HCT116 (cell line): ENCODE measurements at regions not wholly inside any gene's neighbourhood (a gene's known extent, or its start where the extent isn't known, plus 50 kb on each side); places are given as distances from the start of the nearest gene placed in this dataset.

ENCODE experiments used
- ATAC-seq: fragments of 200-7000 bp; cut with Tn5 transposase; 2 replicates; pipeline ENCODE4 v1.9.1; 2020; ENCODE audit warnings: mild to moderate bottlenecking, moderate library complexity
- BruUV-seq: library from RNA; stranded (reverse); fragments of 400-500 nt; replicated peaks from 2 replicates; lab custom pipeline; 2021; lab: Mats Ljungman, UMichigan
- CTCF ChIA-PET: fragments of 300-600 bp; sonication (Branson Sonifier 250); formaldehyde crosslinking; loops from one replicate; lab custom pipeline; 2021; ENCODE audit warnings: antibody characterized with exemption; lab: Charles Lee
- POLR2A ChIA-PET: fragments of 300-600, 350-600 bp; sonication (Branson Sonifier 250); formaldehyde crosslinking; loops from one replicate; lab custom pipeline; 2021; ENCODE audit warnings: antibody characterized with exemption; lab: Charles Lee
- RAD21 ChIA-PET, 2 experiments: fragments of 300-600 bp; sonication (Branson Sonifier 250); formaldehyde crosslinking; loops; one replicate each; lab custom pipeline; 2023; ENCODE audit warnings: low total read pairs in 2 of 2; ENCODE audit not compliant: uncharacterized antibody in 2 of 2, unreplicated experiment in 2 of 2, low non-redundant PET in 1 of 2; lab: Charles Lee
- DNase-seq: peaks from one replicate; pipeline ENCODE4 v3.0.0-alpha.2; 2010; ENCODE audit warnings: low read depth, low spot score
- H2AFZ ChIP-seq: fragments of 200-600 bp; shearing (Covaris generic), sonication (generic); 2 replicates; pipeline ENCODE4 v1.6.1; 2017; ENCODE audit warnings: low read depth, mixed run types, mixed read lengths, antibody characterized with exemption, low read length; ENCODE audit not compliant: poor library complexity, severe bottlenecking
- H3K27ac ChIP-seq: 2 replicates; pipeline ENCODE4 v1.5.1; 2012; ENCODE audit warnings: low read depth, low read length
- H3K27me3 ChIP-seq: fragments of 200-600 bp; sonication (generic); 2 replicates; pipeline ENCODE4 v1.6.1; 2016; ENCODE audit warnings: mixed run types, low read length, mixed read lengths; ENCODE audit not compliant: insufficient read depth
- H3K36me3 ChIP-seq, 2 experiments: fragments of 200-500 bp in 1 of 2; fragments of 200-600 bp in 1 of 2; sonication (Bioruptor generic) in 1 of 2; sonication (generic) in 1 of 2; 2 replicates each; pipeline versions ENCODE4 v1.5.1 to v1.6.1; 2014 to 2016; ENCODE audit warnings: low read length in 2 of 2, inconsistent platforms in 1 of 2, mixed read lengths in 1 of 2, mixed run types in 1 of 2; ENCODE audit not compliant: insufficient read depth in 2 of 2, control insufficient read depth in 1 of 2
- H3K4me1 ChIP-seq, 2 experiments: fragments of 200-600 bp in 1 of 2; sonication (generic) in 1 of 2; 2 replicates each; pipeline versions ENCODE4 v1.5.1 to v1.6.1; 2012 to 2017; ENCODE audit warnings: low read length in 2 of 2, inconsistent platforms in 1 of 2, mild to moderate bottlenecking in 1 of 2, mixed read lengths in 1 of 2, mixed run types in 1 of 2, moderate library complexity in 1 of 2; ENCODE audit not compliant: insufficient read depth in 2 of 2, control insufficient read depth in 1 of 2
- H3K4me2 ChIP-seq: fragments of 200-600 bp; sonication (generic); 2 replicates; pipeline ENCODE4 v1.6.1; 2017; ENCODE audit warnings: mixed run types, low read length, mixed read lengths
- H3K4me3 ChIP-seq, 2 experiments: fragments of 200-600 bp in 1 of 2; sonication (generic) in 1 of 2; replicated peaks in 1 of 2; 2 replicates each; pipeline ENCODE4 v1.5.1; 2011 to 2016; ENCODE audit warnings: low read length in 2 of 2, control low read depth in 1 of 2, low read depth in 1 of 2, mild to moderate bottlenecking in 1 of 2, mixed read lengths in 1 of 2, mixed run types in 1 of 2
- H3K79me2 ChIP-seq: fragments of 200-600 bp; sonication (generic); 2 replicates; pipeline ENCODE4 v1.6.1; 2017; ENCODE audit warnings: mild to moderate bottlenecking, mixed run types, low read length, moderate library complexity, mixed read lengths; ENCODE audit not compliant: insufficient read depth
- H3K9ac ChIP-seq: fragments of 200-600 bp; sonication (generic); 2 replicates; pipeline ENCODE4 v1.6.1; 2016; ENCODE audit warnings: low read length, mixed read lengths
- H3K9me2 ChIP-seq: fragments of 200-600 bp; sonication (generic), shearing (Covaris generic); 2 replicates; pipeline ENCODE4 v1.6.1; 2017; ENCODE audit warnings: mixed run types, mild to moderate bottlenecking, moderate library complexity; ENCODE audit not compliant: insufficient read depth
- H3K9me3 ChIP-seq, 2 experiments: fragments of 200-500 bp in 1 of 2; fragments of 200-600 bp in 1 of 2; sonication (Bioruptor generic) in 1 of 2; sonication (generic) in 1 of 2; 2 replicates each; pipeline ENCODE4 v1.6.1; 2014 to 2017; ENCODE audit warnings: low read length in 2 of 2, mixed read lengths in 2 of 2, inconsistent platforms in 1 of 2, low read depth in 1 of 2, mild to moderate bottlenecking in 1 of 2, mixed run types in 1 of 2, moderate library complexity in 1 of 2; ENCODE audit not compliant: control insufficient read depth in 1 of 2, insufficient read depth in 1 of 2
- H4K20me1 ChIP-seq: fragments of 200-600 bp; sonication (generic), shearing (Covaris generic); 2 replicates; pipeline ENCODE4 v1.6.1; 2017; ENCODE audit warnings: mixed run types, mild to moderate bottlenecking, moderate library complexity; ENCODE audit not compliant: insufficient read depth
- ATF3 ChIP-seq: IDR thresholded peaks from 2 replicates; pipeline ENCODE4 v1.6.1; 2012
- CBX3 ChIP-seq: IDR thresholded peaks from 2 replicates; pipeline ENCODE4 v1.6.1; 2012; ENCODE audit warnings: low read depth
- CEBPB ChIP-seq: IDR thresholded peaks from 2 replicates; pipeline ENCODE4 v1.6.1; 2012; ENCODE audit warnings: low read depth
- CTCF ChIP-seq, 3 experiments: fragments of 200-600 bp in 1 of 3; sonication (generic) in 1 of 3; IDR thresholded peaks in 2 of 3; conservative IDR thresholded peaks in 1 of 3; 2 replicates each; pipeline ENCODE4 v1.5.1; 2012 to 2017; ENCODE audit warnings: low read depth in 2 of 3, low read length in 2 of 3, antibody characterized with exemption in 1 of 3, borderline replicate concordance in 1 of 3, control low read depth in 1 of 3, mild to moderate bottlenecking in 1 of 3, mixed read lengths in 1 of 3, mixed run types in 1 of 3, moderate library complexity in 1 of 3; ENCODE audit not compliant: insufficient read depth in 1 of 3
- EGR1 ChIP-seq: IDR thresholded peaks from 2 replicates; pipeline ENCODE4 v1.6.1; 2012; ENCODE audit warnings: low read depth
- ELF1 ChIP-seq: IDR thresholded peaks from 2 replicates; pipeline ENCODE4 v1.6.1; 2012; ENCODE audit warnings: low read depth, borderline replicate concordance
- EZH2 ChIP-seq: fragments of 200-600 bp; sonication (generic); IDR thresholded peaks from 2 replicates; pipeline ENCODE4 v1.6.1; 2017; ENCODE audit warnings: antibody characterized with exemption, mixed run types
- EZH2phosphoT487 ChIP-seq: fragments of 200-600 bp; IDR thresholded peaks from 2 replicates; pipeline ENCODE4 v1.6.1; 2018; ENCODE audit warnings: antibody characterized with exemption, borderline replicate concordance
- FOSL1 ChIP-seq: IDR thresholded peaks from 2 replicates; pipeline ENCODE4 v1.6.1; 2012; ENCODE audit warnings: low read depth
- JUND ChIP-seq: IDR thresholded peaks from 2 replicates; pipeline ENCODE4 v1.6.1; 2012
- POLR2A ChIP-seq: IDR thresholded peaks from 2 replicates; pipeline ENCODE4 v1.7.0; 2011; ENCODE audit warnings: borderline replicate concordance; ENCODE audit not compliant: insufficient read depth, insufficient read length; ENCODE audit errors: extremely low read depth
- POLR2AphosphoS5 ChIP-seq: IDR thresholded peaks from 2 replicates; pipeline ENCODE4 v1.6.1; 2011; ENCODE audit warnings: mild to moderate bottlenecking, low read depth, low read length, moderate library complexity
- RAD21 ChIP-seq: IDR thresholded peaks from 2 replicates; pipeline ENCODE4 v1.6.1; 2012; ENCODE audit warnings: low read depth, mild to moderate bottlenecking
- SRF ChIP-seq: IDR thresholded peaks from 2 replicates; pipeline ENCODE4 v1.6.1; 2012; ENCODE audit warnings: low read depth
- ZFX ChIP-seq: fragments of 450-650 bp; IDR thresholded peaks from 2 replicates; pipeline ENCODE4 v1.6.1; 2017
- ZNF274 ChIP-seq: fragments of 200-500 bp; sonication (Bioruptor generic); IDR thresholded peaks from 2 replicates; pipeline ENCODE4 v1.6.1; 2014; ENCODE audit warnings: mild to moderate bottlenecking, low read depth, low read length, inconsistent platforms
- intact Hi-C: fragments of 100-400 bp; cut with micrococcal nuclease; formaldehyde crosslinking; loops from 2 replicates; pipeline ENCODE4 v1.10.0; 2022
- TF ChIP-seq, protein P1 (sequence below): IDR thresholded peaks from 2 replicates; pipeline ENCODE4 v1.6.1; 2011; ENCODE audit warnings: mild to moderate bottlenecking, low read length, moderate library complexity; ENCODE audit not compliant: insufficient replicate concordance; ENCODE audit errors: extremely low read depth
- TF ChIP-seq, protein P2 (sequence below): IDR thresholded peaks from 2 replicates; pipeline ENCODE4 v1.6.1; 2012; ENCODE audit warnings: low read depth

DNA sequence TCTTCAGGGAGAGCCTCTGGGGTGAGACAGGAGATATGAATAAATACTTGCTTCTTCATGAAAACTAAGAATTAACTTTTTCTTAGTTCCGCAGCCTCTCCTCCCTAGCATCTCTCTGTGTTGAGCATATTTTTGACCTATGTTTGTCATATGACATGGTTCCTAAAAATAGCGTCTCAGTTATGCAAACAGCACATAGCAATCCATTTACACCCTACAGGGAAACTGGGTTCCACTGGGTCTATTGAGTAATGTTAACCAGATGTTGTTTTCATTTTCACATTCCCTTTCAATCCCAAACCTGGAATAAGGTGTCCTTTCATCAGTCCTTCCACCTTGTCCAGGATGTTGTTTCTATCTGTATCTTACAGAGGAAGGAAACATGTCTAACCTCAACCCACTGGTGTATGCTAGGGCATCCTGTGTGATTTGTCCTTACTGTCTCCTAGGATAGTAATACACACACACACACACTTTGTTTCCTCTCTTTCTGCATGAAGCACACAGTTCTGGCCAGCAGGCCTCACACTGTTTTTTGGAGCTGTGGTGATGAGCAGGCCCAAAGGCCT, 1543.5 kb downstream of the AACS start:
- Histone ChIP-seq H3K4me2 (no peak overlapping the region), H2AFZ (no peak overlapping the region)
- TF ChIP-seq CEBPB = no peak
- TF ChIP-seq ATF3 = no peak
- no peak for TF ChIP-seq FOSL1
- TF ChIP-seq CTCF (IDR thresholded peaks at IDR 0.05 in 2 of 3, conservative IDR thresholded peaks at IDR 0.05 in 1 of 3; ENCODE audit: borderline replicate concordance in 1 of 3, insufficient read depth in 1 of 3, low read depth in 2 of 3, low read length in 2 of 3) = no peak
- TF ChIP-seq SRF = no peak
- no peak for TF ChIP-seq EZH2phosphoT487
- TF ChIP-seq EZH2 = no peak
- TF ChIP-seq ZNF274 = no peak
- no peak for TF ChIP-seq RAD21
- TF ChIP-seq CBX3 = no peak
- no peak for TF ChIP-seq ELF1
- no peak for TF ChIP-seq JUND
- TF ChIP-seq POLR2A = no peak
- TF ChIP-seq EGR1 = no peak
- no peak for TF ChIP-seq POLR2AphosphoS5
- TF ChIP-seq, protein P1, sequence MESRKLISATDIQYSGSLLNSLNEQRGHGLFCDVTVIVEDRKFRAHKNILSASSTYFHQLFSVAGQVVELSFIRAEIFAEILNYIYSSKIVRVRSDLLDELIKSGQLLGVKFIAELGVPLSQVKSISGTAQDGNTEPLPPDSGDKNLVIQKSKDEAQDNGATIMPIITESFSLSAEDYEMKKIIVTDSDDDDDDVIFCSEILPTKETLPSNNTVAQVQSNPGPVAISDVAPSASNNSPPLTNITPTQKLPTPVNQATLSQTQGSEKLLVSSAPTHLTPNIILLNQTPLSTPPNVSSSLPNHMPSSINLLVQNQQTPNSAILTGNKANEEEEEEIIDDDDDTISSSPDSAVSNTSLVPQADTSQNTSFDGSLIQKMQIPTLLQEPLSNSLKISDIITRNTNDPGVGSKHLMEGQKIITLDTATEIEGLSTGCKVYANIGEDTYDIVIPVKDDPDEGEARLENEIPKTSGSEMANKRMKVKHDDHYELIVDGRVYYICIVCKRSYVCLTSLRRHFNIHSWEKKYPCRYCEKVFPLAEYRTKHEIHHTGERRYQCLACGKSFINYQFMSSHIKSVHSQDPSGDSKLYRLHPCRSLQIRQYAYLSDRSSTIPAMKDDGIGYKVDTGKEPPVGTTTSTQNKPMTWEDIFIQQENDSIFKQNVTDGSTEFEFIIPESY = no peak
- TF ChIP-seq, protein P2, sequence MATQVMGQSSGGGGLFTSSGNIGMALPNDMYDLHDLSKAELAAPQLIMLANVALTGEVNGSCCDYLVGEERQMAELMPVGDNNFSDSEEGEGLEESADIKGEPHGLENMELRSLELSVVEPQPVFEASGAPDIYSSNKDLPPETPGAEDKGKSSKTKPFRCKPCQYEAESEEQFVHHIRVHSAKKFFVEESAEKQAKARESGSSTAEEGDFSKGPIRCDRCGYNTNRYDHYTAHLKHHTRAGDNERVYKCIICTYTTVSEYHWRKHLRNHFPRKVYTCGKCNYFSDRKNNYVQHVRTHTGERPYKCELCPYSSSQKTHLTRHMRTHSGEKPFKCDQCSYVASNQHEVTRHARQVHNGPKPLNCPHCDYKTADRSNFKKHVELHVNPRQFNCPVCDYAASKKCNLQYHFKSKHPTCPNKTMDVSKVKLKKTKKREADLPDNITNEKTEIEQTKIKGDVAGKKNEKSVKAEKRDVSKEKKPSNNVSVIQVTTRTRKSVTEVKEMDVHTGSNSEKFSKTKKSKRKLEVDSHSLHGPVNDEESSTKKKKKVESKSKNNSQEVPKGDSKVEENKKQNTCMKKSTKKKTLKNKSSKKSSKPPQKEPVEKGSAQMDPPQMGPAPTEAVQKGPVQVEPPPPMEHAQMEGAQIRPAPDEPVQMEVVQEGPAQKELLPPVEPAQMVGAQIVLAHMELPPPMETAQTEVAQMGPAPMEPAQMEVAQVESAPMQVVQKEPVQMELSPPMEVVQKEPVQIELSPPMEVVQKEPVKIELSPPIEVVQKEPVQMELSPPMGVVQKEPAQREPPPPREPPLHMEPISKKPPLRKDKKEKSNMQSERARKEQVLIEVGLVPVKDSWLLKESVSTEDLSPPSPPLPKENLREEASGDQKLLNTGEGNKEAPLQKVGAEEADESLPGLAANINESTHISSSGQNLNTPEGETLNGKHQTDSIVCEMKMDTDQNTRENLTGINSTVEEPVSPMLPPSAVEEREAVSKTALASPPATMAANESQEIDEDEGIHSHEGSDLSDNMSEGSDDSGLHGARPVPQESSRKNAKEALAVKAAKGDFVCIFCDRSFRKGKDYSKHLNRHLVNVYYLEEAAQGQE = no peak
- TF ChIP-seq ZFX = no peak
- TF ChIP-seq, all 23 proteins: peak for 0
- Histone ChIP-seq H3K36me3 (no peaks in the 10 kb centered on the region), H3K27ac (no peak overlapping the region), H3K27me3 (no peaks in the 10 kb centered on the region), H3K79me2 (no peaks in the 10 kb centered on the region), H3K4me3 (no peak overlapping the region), H4K20me1 (no peaks in the 10 kb centered on the region), H3K4me1 (no peaks in the 10 kb centered on the region), H3K9ac (no peak overlapping the region), H3K9me2 (no peaks in the 10 kb centered on the region), H3K9me3 (peaks cover 4 to 16% of the 10 kb centered on the region in 2 experiments; a peak in 2 of 4 replicates)
- POLR2A ChIA-PET = no interaction called here
- RAD21 ChIA-PET = no interaction called here
- DNase-seq = no peak
- CTCF ChIA-PET = no interaction called here
- no peak for ATAC-seq
- intact Hi-C loops = no loop called here
- no TSS peak for BruUV-seq
